Cardiac septum (tissue), 1 donor: ENCODE measurements at regions not wholly inside any gene's neighbourhood (a gene's known extent, or its start where the extent isn't known, plus 50 kb on each side); places are given as distances from the start of the nearest gene placed in this dataset.
"Not testable (repeated sequence)": the region's sequence is repeated elsewhere in the genome, so short reads cannot be mapped to it uniquely, and the experiment has no call there.

Source experiments
- DNase-seq: peaks from one replicate; pipeline ENCODE4 v3.0.0-alpha.2; 2020; ENCODE audit warnings: low spot score
- intact Hi-C: fragments of 100-400 bp; cut with DNase I; formaldehyde crosslinking; loops from one replicate; pipeline ENCODE4 v1.14.0; 2022
- donor health status: DM: no; HTN: no; CAD: no.

DNA sequence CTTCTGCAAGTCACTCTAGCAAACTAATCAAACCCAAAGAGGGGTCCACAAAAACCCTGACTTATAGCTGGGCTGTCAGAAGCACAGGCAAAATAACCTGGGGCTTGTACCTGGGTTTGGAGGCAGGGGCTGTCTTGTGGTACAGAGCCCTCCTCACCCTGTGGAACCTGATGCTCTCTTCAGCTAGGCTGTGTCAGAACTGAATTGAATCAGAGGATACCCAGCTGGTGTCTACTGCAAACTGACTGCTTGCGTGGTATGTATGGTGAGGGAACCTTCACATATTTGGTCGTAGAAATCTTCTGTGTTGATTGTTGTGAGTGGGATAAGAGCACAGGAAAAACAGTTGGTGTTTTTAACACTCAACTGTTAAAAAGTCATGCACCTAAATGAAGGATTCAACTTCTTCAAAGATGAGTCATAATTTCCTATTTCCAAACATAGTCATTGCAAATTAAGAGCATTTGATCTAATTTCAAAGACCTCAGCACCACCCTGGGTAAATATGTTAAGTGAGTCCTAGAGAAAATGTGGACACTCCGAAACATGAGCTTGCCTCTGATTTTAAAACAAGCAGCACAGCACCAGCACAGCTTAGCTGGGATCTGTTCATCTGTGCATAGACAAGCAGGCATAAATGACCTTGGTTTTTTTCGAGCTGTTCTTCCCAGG, 840.2 kb downstream of the UQCRFS1 start:
- intact Hi-C loops: no loop called here

DNA sequence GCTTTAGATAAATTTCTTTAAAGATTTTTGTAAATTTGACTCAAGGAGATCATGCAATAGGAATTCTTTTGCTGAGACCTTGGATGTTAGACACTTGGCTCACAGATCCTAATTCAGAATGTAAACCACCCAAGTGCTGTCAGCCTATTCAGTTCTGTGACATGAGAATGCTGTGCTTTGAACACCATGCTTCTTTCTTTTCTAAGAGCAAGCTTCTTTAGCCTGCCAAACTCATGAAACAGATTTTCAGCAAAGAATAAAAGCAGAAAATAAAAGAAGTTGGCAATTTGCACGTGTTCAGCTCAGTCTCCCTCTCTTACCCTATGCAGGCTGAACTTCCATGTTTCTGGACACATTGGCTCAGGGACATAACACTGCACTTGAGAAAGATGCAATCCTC, 845.8 kb downstream of the UQCRFS1 start:
- intact Hi-C loops: no loop called here
- no peak for DNase-seq

More for the DNA sequence above, 840.2 kb downstream of the UQCRFS1 start:
- no peak for DNase-seq

DNA sequence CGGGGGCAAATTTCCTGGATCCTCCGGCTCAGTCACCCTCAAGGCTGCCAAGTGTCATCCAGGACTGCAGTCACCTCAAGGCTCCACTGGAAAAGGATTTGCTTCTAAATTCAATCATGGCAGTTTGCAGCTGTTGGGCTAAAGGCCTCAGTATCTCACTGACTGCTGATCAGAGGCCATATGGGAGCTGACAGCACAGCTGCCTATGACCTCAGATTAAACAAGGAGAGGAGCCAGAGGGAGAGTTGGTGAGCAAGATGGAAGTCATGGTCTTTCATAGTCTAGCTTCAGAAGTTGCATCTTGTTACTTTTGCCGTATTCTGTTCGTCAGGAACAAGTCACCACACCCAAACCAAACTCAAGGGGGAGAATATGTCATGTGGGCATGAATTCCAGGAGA, 849.7 kb downstream of the UQCRFS1 start:
- intact Hi-C loops: no loop called here
- DNase-seq: no peak

GRCh38 chr19:28359431-28360414, 853.2 kb downstream of the UQCRFS1 start:
- no peak for DNase-seq
- intact Hi-C loops: no loop called here

DNA sequence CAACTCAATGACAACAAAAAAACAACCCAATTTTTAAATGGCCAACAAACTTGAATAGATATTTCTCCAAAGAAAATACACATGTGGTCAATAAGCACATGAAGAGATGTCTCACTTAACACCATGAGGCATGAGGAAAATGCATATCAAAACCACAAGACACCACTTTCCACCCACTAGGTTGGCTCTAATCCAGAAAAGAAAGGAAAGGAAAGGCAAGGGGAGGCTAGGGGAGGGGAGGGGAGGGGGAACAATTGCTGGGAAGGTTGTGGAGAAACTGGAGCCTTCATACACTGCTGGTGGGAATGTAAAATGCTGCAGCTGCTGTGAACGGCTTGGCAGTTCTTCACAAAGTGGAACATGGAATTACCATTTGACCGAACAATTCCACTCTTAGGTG, 854.3 kb downstream of the UQCRFS1 start:
- intact Hi-C loops: no loop called here
- no peak for DNase-seq

DNA sequence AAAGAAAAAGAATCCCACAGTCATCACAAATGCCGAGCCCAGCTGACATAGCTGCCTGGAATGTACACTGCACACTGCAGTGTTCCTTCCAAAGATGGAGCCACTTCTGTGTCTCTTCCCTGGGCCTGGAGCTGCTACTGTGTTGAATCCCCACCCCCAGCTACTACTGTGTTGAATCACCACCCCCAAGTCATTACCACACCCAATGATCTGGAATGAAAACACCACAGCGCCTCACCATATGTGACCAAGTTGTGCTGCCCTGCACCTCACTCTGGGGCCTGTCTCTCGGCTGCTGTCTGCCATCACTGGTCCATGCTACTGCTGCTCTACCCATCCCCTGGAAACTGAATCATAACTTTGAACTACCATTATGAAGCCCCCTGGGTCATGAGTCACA, 861.2 kb downstream of the UQCRFS1 start:
- no peak for DNase-seq

DNA sequence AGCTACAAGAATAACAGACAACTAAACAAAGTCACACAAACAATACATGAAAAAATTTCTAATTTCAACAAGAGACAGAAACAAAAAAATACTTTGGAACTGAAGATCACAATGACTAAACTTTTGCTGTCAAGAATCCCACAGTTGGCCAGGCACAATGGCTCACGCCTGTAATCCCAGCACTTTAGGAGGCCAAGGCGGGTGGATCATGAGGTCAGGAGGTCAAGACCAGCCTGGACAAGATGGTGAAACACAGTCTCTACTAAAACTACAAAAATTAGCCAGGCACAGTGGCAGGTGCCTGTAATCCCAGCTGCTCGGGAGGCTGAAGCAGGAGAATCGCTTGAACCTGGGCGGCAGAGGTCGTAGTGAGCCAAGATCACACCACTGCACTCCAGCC, 861.6 kb downstream of the UQCRFS1 start:
- DNase-seq, intact Hi-C loops: not testable (repeated sequence)

More for the DNA sequence above, 861.2 kb downstream of the UQCRFS1 start:
- intact Hi-C loops: no loop called here

GRCh38 chr19:28350673-28351072, 862.3 kb downstream of the UQCRFS1 start:
- DNase-seq: no peak
- intact Hi-C loops: no loop called here

- no peak for DNase-seq
- intact Hi-C loops: no loop called here
These were observed 862.9 kb downstream of the UQCRFS1 start for GRCh38 chr19:28350037-28350436.

- DNase-seq: no peak
- intact Hi-C loops: no loop called here
These were observed 863.3 kb downstream of the UQCRFS1 start for GRCh38 chr19:28349604-28350003.

DNA sequence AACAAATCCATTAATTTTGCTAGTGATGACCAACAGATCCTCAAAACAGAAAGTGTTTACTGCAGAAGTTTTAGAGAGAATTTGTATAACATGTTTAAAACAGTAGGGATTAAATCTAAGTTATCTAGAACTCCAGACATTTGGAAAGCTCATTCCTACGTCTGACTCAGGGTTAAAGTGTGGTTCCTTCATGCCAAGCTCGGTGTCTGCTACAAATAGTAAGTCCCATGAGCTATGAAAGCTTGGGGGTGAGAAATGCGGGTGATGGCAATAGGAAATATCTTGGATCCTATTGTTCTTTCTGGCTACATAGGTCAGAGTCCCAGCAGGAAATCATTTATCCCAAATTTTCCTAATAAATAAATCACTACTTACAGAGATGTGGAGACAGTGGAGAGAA, 867.1 kb downstream of the UQCRFS1 start:
- intact Hi-C loops: no loop called here
- DNase-seq: no peak

GRCh38 chr19:28341810-28342350, 871.1 kb downstream of the UQCRFS1 start:
- intact Hi-C loops: no loop called here

GRCh38 chr19:28334419-28334818, 878.5 kb downstream of the UQCRFS1 start:
- intact Hi-C loops: no loop called here
- DNase-seq: no peak

More at GRCh38 chr19:28341810-28342350, 871.1 kb downstream of the UQCRFS1 start:
- DNase-seq: no peak

- intact Hi-C loops: no loop called here
- no peak for DNase-seq
These were observed 879.0 kb downstream of the UQCRFS1 start for GRCh38 chr19:28333909-28334308.

- intact Hi-C loops: no loop called here
- no peak for DNase-seq
These were observed 880.1 kb downstream of the UQCRFS1 start for GRCh38 chr19:28332886-28333285.

DNA sequence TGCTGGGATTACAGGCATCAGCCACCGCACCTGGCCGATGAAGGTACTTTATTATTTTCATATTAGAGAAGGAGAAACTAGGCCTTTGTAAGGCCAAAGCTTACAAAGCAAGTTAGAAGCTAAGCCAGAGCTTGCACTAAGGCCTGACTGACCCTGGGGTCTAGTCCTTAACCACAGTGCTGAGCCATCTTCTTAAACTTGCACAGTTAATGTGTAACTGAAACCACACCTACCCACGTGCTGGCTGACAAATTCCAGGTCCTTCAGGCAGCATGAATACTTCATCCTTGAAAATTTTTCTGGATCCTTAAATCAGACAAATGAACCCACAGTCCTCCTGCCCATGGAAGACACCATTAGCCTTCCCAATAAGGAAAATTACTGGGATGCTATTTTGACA, 880.6 kb downstream of the UQCRFS1 start:
- no peak for DNase-seq
- intact Hi-C loops: no loop called here

GRCh38 chr19:28331596-28331995, 881.4 kb downstream of the UQCRFS1 start:
- no peak for DNase-seq
- intact Hi-C loops: no loop called here

DNA sequence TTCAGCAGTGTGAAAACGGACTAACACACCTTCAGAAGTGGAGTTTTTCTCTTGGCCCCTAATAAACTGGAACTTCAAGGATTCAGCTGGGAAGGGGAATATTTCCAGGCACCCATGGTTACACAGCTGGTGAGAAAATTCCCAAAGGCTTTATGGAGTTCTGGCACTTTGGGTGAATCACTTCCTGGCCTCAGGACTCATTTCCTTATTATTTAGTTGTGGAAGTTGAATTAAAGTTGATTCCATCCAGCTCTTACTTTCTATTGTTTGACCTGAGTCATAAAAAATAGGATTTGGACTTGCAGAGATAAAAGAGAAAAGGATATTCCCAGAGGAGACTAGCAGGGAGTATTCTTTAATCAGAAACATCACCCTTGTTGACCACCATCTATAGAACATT, 882.1 kb downstream of the UQCRFS1 start:
- intact Hi-C loops: no loop called here
- no peak for DNase-seq

DNA sequence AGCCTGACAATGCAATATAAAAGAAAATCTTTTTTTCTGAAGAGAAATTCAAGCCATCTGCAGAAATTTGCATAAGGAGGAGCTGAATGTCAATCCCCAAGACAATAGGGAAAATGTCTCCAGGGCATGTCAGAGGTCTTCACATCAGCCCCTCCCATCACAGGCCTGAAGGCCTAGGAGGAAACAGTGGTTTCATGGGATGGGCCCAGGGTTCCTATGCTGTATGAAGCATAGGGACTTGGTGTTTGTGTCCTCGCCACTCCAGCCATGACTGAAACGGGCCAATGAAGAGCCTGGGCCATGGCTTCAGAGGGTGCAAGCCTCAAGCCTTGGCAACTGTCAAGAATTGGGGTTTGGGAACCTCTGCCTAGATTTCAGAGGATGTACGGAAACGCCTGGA, 883.5 kb downstream of the UQCRFS1 start:
- intact Hi-C loops: no loop called here
- no peak for DNase-seq

DNA sequence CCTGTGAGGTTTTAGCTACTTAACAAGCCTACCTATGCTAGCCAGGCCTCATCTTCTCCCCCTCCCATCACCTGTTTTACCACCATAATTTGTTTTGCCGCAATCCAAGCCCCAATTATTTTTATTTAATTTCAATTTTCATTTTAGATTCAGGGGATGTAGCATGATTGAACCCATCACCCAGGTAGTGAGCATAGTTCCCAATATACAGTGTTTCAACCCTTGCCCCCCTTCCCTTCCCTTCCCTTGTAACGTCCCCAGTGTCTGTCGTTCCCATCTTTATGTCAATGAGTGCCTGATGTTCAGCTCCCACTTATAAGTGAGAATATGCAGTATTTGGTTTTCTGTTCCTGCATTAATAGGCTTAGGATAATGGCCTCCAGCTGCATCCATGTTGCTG, 885.0 kb downstream of the UQCRFS1 start:
- DNase-seq: no peak
- intact Hi-C loops: no loop called here

DNA sequence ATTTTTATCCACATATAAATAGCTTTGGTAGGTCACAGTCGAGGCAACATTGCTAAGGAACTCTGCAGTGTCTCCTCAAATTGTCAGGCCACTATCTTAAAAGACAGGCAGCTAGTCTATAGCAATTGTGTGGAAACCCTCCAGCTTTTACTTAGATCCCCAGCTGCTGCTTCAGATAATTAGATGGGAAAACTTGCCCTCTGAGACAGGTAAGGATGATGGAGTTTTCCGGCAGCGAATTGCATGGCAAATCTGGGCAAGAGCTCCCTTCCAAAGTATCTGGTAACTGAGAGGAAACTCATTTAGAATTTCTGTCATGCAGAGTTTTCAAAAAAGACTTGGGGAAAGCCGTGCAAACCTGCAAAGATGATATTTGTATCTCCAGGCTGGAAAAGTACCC, 886.2 kb downstream of the UQCRFS1 start:
- intact Hi-C loops: no loop called here

More for the DNA sequence above, 886.2 kb downstream of the UQCRFS1 start:
- DNase-seq: no peak
